GM12892 (cell line): ENCODE measurements at regions not wholly inside any gene's neighbourhood (a gene's known extent, or its start where the extent isn't known, plus 50 kb on each side); places are given as distances from the start of the nearest gene placed in this dataset.

Experiments
- POLR2A ChIP-seq: IDR thresholded peaks from 2 replicates; pipeline ENCODE4 v1.6.1; 2011; ENCODE audit warnings: low read depth, low read length, control low read depth
- POLR2AphosphoS5 ChIP-seq: IDR thresholded peaks from 2 replicates; pipeline ENCODE4 v1.6.1; 2011; ENCODE audit warnings: low read depth, low read length, control low read depth
- TAF1 ChIP-seq: IDR thresholded peaks from 2 replicates; pipeline ENCODE4 v1.6.1; 2011; ENCODE audit warnings: low read depth, mild to moderate bottlenecking, control low read depth, low read length, borderline replicate concordance

- TF ChIP-seq POLR2AphosphoS5: no peak
- no peak for TF ChIP-seq POLR2A
- TF ChIP-seq TAF1: no peak
Measured at GRCh38 chr17:77571155-77571981, 387.1 kb upstream of the TNRC6C start.
